GM18505 (cell line): ENCODE measurements at regions not wholly inside any gene's neighbourhood (a gene's known extent, or its start where the extent isn't known, plus 50 kb on each side); places are given as distances from the start of the nearest gene placed in this dataset.

Experiments used
- ATAC-seq: cut with Tn5 transposase; IDR thresholded peaks from one replicate; pipeline ENCODE4 v1.9.1; 2021; ENCODE audit not compliant: unreplicated experiment
- POLR2A ChIP-seq: IDR thresholded peaks from 4 replicates; pipeline ENCODE4 v1.6.1; 2011; ENCODE audit warnings: borderline replicate concordance; ENCODE audit not compliant: insufficient read depth, insufficient read length; ENCODE audit errors: extremely low read depth

DNA sequence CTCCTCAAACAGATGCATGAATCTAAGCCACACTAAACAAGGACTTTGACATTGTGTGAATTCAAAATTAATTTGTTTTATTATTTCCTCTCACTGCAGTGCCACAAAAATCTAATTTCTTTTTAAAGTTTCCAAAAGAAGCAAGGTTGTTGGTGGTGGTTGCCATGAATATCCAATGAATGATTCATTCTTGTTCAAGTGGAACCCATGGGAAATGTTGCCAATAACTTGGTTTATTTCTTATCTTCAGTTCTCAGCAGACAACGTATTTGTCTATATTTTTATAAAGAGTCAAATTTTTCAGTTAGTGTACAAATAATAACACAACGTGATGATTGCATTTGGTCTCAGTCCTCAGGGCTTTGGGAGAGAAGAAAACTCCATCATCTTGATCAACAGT is 309.4 kb upstream of the NOCT start:
- ATAC-seq, result no peak
- no peak for TF ChIP-seq POLR2A

DNA sequence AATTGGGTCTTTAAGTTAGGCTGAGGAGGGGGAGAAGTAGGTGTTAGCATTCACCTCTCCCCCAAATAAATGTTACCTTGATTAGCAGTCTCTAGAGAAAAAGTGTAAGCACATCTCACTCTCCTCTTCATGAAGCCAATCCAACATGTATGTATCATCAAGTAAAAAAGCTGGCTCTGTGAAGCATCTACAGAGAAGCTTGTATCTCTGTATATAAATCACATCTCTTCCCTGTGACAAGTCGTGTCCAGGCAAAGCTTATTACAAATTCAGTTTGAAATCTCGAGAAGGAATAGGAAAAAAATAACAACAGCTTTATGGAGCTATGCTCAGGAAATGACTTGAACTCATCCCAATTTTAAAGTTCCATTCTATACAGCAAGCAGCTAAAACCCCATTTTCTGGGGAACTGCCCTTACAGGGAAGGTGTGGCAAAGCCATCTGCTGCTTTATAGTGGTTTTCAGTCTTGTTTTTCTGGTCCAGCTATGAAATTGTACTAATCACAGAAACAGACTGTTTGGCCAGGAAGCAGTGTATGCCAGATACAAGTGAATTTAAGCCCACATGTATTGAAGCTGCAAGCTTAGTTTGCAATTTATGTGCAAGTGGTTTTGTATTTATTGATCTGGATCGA is 313.3 kb upstream of the NOCT start:
- ATAC-seq, result no peak
- no peak for TF ChIP-seq POLR2A

DNA sequence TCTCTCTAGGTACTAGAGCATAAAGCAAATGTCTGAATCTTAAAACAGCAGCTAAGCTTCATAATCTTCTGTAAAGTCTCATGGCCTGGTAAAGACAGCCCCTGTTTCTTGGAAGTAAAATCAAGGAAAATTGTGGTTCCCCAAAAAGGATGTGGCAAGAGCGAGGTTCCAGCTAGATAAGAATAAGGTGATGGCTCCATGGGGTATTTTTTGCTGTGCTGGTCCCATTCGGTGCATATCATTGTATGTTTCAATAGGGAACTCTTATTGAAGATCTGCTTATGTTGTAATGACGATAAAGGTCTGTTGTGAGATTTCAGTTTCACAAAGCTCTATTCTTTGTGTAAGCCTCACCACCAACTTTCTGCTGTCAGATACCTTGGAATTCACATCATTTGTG is 316.9 kb upstream of the NOCT start:
- no peak for ATAC-seq
- TF ChIP-seq POLR2A, result no peak

DNA sequence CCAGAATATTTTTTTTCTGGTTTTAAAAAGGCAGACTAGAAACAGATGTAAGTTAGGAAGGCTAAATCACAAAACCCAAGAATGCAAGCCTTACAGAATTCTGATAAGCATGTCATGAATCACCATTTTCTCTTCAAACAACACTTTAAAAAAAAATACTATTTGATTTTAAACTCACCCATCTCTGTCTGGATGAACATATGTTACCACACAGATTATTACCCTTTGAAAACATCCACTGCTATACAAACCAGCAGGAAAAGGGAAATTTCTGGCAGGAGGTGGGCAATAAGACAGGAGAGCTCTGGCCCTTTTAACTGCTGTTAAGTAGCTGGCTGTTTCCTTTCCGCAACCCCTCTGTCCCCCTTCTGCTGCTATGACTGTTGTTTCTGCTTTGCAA is 317.7 kb upstream of the NOCT start:
- no peak for TF ChIP-seq POLR2A
- ATAC-seq, result no peak

DNA sequence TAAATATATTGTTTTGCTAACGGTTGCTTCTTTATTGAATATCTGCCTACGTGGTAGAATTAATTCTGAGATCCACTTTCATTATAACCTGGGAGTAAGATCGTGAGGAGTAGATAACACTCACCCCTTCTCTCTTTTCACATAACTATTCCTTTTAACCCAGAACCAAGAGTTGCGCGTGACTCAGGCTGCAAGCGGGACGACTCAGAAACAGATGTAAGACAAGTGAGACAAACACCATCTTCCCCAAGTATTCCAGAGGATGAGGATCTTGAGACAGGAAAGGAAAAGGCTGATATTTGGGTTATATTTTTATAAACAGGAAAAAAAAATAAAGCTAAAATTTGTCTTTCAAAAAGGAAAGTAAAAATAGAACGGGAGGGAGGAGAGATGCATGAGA is 318.8 kb upstream of the NOCT start:
- TF ChIP-seq POLR2A, result no peak
- ATAC-seq, result no peak

DNA sequence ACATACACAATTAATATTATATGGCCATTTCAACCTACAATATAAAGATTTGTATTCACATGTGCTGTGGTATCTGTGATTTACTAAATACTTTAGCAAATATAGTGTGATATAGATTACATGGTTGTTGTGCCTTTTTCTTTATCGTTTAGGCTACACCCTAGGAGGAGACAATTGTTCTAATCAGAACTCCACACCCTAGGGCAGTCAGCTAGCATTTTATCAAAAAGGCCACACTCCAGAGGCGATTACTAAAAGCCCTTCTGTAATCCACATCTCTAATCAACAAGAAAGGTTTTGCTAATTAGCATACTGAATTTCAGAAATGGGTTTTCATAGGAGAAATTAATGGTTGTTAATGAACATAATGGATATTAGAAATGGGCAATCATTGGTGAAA is 319.5 kb upstream of the NOCT start:
- ATAC-seq, result no peak
- TF ChIP-seq POLR2A, result no peak

DNA sequence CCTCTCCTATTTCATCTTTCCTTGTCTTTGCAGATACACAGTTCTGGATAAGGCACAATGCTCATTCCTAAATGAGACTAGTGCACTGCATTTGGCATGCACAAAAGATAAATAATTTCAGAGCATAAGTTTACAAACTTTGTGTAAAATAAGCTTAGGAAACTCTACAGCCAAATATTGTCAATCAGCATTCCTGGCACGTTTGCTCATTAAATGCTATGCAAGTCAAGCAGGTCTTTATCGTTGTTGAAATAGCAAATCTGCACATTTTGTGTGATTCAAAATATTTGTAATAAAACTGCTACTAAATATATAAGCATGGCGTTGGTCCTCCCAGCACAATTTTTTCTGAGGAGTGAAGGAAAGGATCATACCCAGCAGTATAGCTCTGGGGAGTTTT is 322.1 kb upstream of the NOCT start:
- TF ChIP-seq POLR2A, result no peak
- ATAC-seq, result no peak

DNA sequence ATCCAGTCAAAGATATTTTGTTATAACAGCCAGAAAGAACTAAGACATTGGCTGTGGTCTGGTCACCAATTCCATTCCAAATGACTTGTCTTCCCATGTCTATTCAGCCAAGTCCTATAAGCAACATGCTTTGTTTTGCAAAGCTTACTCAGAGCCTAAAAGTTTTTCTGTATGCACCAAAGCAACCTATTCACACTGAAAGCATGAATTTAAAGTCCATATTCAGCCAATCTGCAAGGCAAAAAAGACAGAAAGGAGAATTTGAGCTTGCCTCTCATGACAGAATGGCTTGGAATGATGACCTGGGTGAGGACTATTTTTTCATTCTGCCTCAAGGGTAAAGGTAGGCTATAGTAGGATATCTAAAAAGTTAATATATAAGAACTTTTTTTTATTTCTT is 323.2 kb upstream of the NOCT start:
- ATAC-seq, result no peak
- no peak for TF ChIP-seq POLR2A

DNA sequence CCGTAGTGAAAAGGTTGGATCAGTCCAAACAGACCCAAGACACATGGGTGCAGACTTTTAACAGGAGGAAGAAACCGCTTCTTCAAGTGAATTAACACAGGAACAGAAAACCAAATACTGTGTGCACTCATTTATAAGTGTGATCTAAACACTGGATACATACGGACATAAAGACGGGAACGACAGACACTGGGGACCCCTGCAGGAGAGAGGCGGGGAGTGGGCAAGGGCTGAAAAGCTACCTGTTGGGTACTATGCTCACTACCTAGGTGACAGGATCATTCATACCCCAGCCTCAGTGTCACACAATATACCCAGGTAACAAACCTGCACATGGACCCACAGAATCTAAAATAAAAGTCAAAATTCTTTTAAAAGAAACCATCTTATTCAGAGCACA is 326.0 kb upstream of the NOCT start:
- no peak for TF ChIP-seq POLR2A
- no peak for ATAC-seq

DNA sequence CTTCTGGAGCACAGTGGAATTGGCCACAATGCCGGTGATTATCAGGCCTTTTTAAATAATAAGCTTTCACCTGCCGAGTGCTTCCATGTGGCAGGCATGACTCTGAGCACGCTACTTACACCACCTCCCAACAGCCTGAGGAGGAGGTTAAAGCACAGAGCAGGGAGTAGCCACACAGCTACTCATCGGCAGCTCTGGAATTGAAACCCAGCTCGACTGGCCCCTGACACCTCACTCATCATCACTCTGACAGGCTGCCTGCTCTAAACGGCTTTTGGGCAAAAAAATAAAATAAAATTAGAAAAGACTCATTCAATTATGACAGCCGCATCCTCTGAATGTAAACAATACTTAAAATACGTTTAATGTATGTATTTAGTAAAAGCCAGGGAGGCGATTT is 326.4 kb upstream of the NOCT start:
- ATAC-seq, result no peak
- no peak for TF ChIP-seq POLR2A

DNA sequence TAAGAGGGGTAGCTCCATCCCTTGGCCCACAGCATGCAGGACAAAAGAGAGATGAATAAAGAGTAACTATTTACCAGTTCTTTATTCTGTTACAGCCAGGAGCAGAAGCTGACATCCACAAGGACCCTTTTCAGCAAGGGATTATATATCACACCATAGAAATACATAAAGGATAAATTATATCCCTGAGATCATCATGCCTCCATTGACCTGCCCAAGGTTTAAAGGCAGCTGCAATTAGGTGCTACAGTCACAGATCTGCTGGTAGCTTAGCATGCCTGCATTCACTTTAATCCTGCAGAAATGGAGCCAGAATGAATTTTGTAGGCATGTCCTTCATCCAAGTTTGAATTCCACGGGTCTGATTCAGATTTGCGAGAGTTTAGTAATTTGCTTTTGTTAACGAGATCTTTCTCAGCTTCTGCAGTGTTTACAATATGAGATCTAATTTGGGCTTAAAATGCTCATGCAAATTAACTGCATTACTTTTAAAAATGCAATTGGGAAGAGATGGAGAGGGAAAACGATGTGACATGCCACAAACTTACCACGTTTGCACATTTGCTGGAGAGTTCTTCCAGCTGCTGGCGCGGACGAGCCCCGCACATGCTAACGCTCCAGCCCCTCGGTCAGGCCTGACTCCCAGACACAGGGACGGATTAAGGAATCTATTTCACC is 327.0 kb upstream of the NOCT start:
- TF ChIP-seq POLR2A, result no peak

DNA sequence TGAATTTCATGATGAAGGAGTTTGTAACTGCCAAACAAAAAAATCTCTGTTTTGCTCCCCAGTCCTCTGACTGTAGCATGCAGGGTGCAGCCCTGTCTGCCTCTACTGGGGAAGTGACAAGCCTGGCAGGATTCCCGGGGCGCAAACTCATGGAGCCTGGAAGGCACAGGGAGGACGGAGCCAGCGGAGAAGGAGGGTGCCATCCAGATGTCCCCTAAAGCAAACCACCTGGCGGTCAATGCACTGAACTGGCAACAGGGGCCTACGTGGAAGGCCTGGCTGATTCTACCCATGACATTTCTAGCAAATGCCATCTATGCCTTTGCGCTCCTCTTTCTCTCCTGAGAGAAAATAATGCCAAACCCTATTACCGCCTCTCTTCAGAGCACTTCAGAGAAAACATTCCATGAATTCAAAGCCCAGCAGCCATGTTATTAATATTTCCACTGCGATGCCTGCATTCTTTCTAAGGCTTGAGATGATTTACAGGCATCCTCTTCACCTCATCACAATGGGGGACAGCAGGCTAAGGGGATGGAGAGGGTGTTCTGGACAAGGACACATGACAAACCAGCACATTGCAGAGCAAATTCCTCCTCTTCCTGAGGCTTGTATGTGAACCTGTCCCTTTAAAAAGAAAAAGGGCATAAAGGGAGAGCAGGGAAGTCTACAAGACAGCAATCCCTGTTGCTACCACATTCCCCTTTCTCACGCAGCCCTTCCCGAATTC is 329.3 kb upstream of the NOCT start:
- no peak for TF ChIP-seq POLR2A
- ATAC-seq, result no peak

More for the DNA sequence above, 327.0 kb upstream of the NOCT start:
- ATAC-seq, result no peak

DNA sequence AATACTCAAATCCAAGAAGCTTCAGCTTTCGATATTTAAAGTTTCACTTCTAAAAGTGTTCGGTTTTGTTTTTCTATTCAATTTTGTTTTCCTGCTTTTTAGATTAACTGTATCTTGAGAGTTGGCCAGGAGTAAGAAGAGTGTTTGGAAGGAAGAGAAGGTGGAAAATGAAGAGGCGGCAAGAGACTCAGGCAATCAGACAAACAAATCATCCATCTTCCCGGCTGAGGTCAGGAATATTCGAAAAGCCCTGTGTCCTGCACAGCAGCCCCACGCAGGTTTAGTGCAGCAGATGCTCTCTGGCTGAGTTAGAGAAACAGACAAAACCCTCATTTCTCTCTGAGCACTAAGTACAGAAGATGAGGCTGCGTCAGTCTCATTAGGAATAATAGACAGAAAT is 330.3 kb upstream of the NOCT start:
- TF ChIP-seq POLR2A, result no peak
- no peak for ATAC-seq
